NCI-H1694 (cell line): ENCODE measurements at regions not wholly inside any gene's neighbourhood (a gene's known extent, or its start where the extent isn't known, plus 50 kb on each side); places are given as distances from the start of the nearest gene placed in this dataset.

Experiments used
- DNase-seq: peaks from one replicate; lab custom pipeline; 2025; lab: John Stamatoyannopoulos, UW

DNA sequence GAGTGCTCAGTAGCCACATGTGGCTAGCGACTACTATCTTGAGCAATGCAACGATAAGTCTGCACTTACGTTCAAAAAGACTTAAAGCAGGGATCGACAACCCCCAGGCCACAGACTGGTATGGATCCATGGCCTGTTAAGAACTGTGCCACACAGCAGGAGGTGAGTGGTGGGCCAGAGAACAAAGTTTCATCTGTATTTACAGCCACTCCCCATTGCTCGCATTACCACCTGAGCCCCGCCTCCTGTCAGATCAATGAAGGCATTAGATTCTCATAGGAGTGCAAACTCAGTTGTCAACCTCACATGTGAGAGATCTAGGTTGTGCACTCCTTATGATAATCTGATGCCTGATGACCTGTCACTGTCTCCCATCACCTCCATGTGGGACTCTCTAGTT, 103.6 kb upstream of the ZRANB2 start:
- DNase-seq: no peak

- DNase-seq: no peak
Measured at GRCh38 chr1:71179997-71180396, 99.2 kb upstream of the ZRANB2 start.

DNA sequence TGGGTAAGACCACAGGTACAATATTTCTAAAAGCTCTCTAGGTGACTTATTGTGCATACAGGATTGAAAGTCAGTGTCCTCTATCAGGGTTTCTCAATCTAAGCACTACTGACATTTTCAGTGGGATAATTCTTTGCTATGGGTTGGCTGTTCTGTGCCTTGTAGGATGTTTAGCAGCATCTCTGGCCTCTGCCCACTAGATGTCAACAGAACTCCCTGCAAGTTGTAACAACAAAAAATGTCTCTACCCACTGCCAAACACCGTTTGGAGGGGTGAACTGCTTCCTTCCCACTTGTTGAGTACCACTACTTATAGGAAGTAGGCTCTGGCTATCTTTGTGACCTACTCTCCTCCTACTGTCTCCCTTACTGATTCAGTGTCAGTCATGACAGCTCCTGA, 90.1 kb upstream of the ZRANB2 start:
- no peak for DNase-seq

DNA sequence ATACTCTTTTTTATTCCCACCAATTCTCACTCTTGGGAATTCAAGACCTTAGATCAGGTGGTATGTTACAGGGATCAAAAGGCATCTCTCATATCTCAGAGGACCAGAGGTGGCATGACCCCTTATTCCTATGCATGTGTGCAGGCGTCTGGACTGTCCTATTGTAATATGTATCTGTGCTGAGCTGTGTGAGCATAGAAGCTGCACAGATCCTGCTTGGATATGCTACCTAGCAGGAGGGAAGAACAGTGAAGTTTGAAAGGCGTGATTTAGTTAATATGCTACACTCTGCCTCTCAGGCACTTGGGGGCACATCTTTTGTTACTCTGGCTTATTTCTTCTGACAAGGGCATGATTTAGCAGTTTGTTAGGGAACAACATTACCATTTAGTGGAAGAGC, 86.7 kb upstream of the ZRANB2 start:
- no peak for DNase-seq

- peak; percentile 8 for DNase-seq
Measured at GRCh38 chr1:71166178-71167173, 85.6 kb upstream of the ZRANB2 start.

DNA sequence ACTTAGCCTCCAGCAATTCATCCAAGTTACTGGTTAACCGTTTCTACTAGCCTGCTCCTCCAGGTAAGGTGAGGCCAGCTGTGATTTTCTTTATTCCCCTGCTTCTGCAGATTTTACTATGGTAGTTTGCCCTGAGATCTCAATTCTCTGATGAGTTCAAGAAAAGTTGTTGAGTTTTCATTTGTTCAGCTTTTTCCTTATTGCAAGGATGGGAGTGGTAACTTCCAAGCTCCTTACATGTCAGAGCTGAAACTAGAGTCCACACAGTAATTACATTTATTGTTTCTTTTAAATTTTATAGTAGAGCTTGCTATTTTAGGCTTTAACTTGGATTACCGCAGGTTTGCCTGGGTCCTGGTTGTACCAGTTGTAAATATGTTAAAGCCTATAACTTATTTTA, 76.9 kb upstream of the ZRANB2 start:
- no peak for DNase-seq

- DNase-seq: no peak
Measured at GRCh38 chr1:71157151-71157550, 76.3 kb upstream of the ZRANB2 start.

DNA sequence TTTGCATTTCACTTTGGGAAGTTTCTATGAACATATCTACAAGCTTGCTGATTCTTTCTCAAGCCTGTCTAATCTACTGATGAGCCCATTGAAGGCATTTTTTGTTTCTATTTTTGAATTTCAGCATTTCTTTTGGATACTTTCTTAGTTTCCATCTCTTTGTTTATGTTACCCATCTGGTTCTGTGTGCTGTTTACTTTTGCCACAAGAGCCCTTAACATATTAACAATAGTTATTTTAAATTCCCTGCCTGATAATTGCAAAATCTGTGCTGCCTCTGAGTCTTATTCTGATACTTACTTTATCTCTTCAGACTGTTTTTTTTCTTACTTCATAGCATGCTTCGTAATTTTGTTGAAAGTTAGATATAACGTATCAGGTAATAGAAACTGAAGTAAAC, 75.8 kb upstream of the ZRANB2 start:
- DNase-seq: no peak

DNA sequence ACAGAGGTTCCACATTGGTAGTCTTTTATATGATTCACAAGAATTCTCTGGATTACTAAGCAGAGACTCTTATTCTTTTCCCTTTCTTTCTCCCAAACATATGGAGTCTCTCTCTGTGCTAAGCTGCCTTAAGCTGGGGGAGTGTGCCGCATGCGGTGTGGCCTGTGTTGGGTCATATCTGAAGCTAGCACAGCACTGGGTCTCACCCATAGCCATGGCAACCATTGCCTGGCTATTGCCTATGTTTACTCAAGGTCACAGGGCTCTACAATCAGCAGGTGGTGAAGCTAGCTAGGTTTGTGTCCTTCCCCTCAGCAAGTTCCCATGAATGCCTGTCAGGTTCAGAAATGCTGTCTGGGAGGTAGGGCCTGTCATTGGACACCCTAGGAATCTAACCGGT, 73.6 kb upstream of the ZRANB2 start:
- DNase-seq: no peak

DNA sequence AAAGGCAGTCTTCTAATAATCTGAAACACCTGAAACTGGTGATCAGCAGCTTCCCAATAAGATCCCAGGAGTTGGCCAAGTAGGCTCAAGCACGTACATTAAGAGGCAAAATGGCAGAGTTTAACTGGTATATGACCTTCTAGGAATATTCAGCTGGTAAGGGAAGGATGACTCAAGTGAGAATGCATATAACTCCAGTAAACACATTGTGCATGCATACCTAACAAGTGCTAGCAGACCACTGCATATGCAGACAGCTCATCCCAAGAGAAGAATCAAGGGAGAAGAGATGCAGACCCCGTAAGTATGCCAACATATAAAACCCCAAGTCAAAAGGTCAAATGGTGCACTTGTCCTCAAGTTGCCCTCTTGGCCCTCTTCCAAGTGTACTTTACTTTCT, 73.0 kb upstream of the ZRANB2 start:
- DNase-seq: no peak

DNA sequence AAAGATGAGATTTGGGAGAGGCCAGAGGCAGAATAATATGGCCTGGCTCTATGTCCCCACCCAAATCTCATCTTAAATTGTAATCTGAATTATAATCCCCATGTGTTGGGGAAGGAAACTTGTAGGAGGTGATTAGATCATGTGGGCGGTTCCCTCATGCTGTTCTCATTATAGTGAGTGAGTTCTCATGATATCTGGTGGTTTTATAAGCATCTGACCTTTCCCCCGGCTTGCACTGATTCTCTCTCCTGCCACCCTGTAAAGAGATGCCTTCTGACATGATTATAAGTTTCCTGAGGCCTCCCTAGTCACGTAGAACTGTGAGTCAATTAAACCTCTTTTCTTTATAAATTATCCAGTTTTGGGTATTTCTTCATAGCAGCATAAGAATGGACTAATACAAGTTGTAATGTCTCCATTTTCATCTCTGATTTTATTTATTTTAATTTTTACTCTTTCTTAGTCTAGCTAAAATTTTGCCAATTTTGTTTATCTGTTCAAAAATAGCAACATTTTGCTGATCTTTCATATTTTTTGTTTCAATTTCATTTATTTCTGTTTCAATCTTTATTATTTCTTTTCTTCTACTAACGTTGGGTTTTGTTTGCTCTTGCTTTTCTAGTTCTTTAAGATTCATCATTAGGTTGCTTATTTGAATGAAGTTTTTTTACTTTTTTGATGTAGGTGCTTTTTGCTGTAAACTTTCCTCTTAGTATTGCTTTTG, 67.0 kb upstream of the ZRANB2 start:
- no peak for DNase-seq

DNA sequence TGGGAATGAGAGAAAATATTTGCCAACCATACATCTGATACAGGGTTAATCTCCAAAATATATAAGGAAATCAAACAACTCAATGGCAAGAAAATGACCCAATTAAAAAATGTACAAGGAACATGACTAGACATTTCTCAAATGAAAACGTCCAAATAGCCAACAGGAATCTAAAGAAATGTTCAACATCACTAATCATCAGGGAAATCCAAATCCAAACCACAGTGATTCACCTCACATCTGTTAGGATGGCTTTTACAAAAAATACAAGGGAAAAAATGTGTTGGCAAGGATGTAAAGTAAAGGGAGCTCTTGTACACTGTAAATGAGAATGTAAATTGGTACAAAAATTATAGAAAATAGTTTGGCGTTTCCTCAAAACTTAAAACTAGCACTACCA, 54.7 kb upstream of the ZRANB2 start:
- no peak for DNase-seq
